GM18508 (cell line): ENCODE measurements at regions not wholly inside any gene's neighbourhood (a gene's known extent, or its start where the extent isn't known, plus 50 kb on each side); places are given as distances from the start of the nearest gene placed in this dataset.
"Not testable (repeated sequence)": the region's sequence is repeated elsewhere in the genome, so short reads cannot be mapped to it uniquely, and the experiment has no call there.

Experiments
- ATAC-seq: cut with Tn5 transposase; IDR thresholded peaks from one replicate; pipeline ENCODE4 v1.9.1; 2021; ENCODE audit warnings: moderate number of reproducible peaks; ENCODE audit not compliant: insufficient read depth, unreplicated experiment

DNA sequence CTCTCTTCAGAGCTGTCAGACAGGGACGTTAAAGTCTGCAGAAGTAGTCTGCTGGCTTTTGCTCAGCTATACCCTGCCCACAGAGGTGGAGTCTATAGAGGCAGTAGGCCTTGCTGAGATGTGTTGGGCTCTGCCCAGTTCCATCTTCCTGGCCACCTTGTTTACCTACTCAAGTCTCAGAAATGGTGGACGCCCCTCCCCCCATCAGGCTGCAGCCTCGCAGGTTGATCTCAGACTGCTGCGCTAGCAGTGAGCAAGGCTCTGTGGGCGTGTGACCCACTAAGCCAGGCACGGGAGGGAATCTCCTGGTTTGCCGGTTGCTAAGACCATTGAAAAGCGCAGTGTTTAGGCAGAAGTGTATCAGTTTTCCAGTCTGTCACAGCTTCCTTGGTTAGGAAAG lies 305.0 kb downstream of the BCKDHB start:
- ATAC-seq, result no peak

DNA sequence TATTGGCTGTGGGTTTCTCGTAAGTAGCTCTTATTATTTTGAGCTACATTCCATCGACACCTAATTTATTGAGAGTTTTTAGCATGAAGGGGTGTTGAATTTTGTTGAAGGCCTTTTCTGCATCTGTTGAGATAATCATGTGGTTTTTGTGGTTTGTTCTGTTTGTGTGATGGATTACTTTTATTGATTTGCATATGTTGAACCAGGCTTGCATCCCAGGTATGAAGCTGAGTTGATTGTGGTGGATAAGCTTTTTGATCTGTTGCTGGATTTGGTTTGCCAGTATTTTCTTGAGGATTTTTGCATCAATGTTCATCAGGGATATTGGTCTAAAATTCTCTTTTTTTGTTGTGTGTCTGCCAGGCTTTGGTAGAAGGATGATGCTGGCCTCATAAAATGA lies 301.5 kb downstream of the BCKDHB start:
- ATAC-seq, result not testable (repeated sequence)

DNA sequence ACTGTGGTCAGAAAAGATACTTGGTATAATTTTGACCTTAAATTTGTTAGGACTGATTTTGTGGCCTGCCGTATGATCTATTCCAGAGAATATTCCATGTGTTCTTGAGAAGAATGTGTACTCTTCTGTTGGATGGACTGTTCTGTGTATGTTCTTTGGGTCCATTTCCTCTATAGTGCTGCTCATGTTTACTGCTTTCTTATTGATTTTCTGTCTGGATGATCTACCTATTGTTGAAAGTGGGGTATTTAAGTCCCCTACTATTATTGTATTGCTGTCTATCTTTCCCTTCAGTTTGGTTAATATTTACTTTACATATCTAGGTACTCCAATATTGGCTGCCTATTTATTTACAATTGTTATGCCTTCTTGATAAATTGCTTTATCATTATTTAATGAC lies 298.4 kb downstream of the BCKDHB start:
- no peak for ATAC-seq

DNA sequence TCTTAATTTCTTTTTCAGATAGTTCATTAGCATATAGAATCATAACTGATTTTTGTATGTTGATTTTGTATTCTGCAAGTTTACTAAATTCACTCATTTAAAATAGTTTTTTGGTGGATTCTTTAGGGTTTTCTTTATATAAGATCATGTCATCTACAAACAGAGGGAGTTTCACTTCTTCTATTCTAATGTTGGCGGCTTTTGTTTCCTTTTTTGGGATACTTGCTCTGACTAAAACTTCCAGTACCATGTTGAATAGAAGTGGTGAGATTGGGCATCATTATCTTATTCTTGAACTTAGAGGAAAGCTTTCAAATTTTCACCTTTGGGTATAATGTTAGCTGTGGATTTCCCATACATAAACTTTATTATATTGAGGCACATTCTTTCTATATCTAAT lies 296.9 kb downstream of the BCKDHB start:
- ATAC-seq, result no peak

DNA sequence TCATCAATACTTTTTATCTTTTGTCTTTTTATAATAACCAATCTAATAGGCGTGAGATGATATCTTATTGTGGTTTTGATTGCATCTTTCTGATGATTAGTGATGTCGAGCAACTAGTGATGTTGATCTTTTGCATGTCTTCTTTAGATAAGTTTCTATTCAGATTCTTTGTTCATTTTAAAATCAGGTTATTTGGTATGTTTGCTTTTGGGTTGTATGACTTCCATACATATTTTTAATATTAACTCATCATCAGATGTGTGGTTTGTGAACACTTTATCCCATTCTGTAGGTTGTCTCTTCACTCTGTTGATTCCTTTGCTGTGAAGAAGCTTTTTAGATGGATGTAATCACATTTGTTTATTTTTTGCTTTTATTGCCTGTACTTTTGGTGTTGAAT lies 295.8 kb downstream of the BCKDHB start:
- ATAC-seq, result no peak
